ENCODE measurements at regions not wholly inside any gene's neighbourhood (a gene's known extent, or its start where the extent isn't known, plus 50 kb on each side); places are given as distances from the start of the nearest gene placed in this dataset.

- Histone ChIP-seq H3K4me2 (ENCODE audit: extremely low read depth, insufficient read depth, low read length) (no peak overlapping the region), H3K4me3 (replicated peaks in 1 of 4; ENCODE audit: control extremely low read depth in 1 of 4, insufficient read depth in 1 of 4, low read depth in 3 of 4, low read length in 4 of 4) (no peak overlapping the region), H3K4me1 (ENCODE audit: control insufficient read depth, extremely low read depth, insufficient read depth, low read length) (no peaks in the 10 kb centered on the region), H3K79me2 (ENCODE audit: control insufficient read depth, insufficient read depth, low read length) (no peaks in the 10 kb centered on the region), H3K27me3 (ENCODE audit: control insufficient read depth, insufficient read depth, low read length) (no peaks in the 10 kb centered on the region), H2AFZ (ENCODE audit: low read length) (no peak overlapping the region), H3K9me3 (ENCODE audit: control insufficient read depth, insufficient read depth, low read depth, low read length) (no peaks in the 10 kb centered on the region), H3K27ac (ENCODE audit: insufficient read depth, low read length) (no peak overlapping the region), H3K9ac (ENCODE audit: insufficient read depth, low read length) (no peak overlapping the region), H3K36me3 (ENCODE audit: control insufficient read depth, insufficient read depth, low read length) (no peaks in the 10 kb centered on the region), H4K20me1 (ENCODE audit: control insufficient read depth, extremely low read depth, insufficient read depth, low read length) (no peaks in the 10 kb centered on the region)
- DNase-seq (ENCODE audit: low read depth in 2 of 2) = no peak
- TF ChIP-seq CTCF (conservative IDR thresholded peaks at IDR 0.05 in 1 of 2, IDR thresholded peaks at IDR 0.05 in 1 of 2; ENCODE audit: low read depth in 1 of 2, low read length in 2 of 2) (no peak), EZH2 (IDR thresholded peaks at IDR 0.05; ENCODE audit: low read length, missing control alignments) (no peak)
These were observed 139.6 kb upstream of the SGO1 start for GRCh38 chr3:20325563-20325962.

GRCh38 chr3:20324664-20325478 lies 138.9 kb upstream of the SGO1 start:
- no peak overlapping the region for H3K27ac ChIP-seq (ENCODE audit: insufficient read depth, low read length)
- no peak for TF ChIP-seq EZH2 (IDR thresholded peaks at IDR 0.05; ENCODE audit: low read length, missing control alignments)
- no peak for TF ChIP-seq CTCF (conservative IDR thresholded peaks at IDR 0.05 in 1 of 2, IDR thresholded peaks at IDR 0.05 in 1 of 2; ENCODE audit: low read depth in 1 of 2, low read length in 2 of 2)
- no peak overlapping the region for H3K9ac ChIP-seq (ENCODE audit: insufficient read depth, low read length)
- no peaks in the 10 kb centered on the region for H3K4me1 ChIP-seq (ENCODE audit: control insufficient read depth, extremely low read depth, insufficient read depth, low read length)
- H3K79me2 ChIP-seq (ENCODE audit: control insufficient read depth, insufficient read depth, low read length) = no peaks in the 10 kb centered on the region
- H4K20me1 ChIP-seq (ENCODE audit: control insufficient read depth, extremely low read depth, insufficient read depth, low read length) = no peaks in the 10 kb centered on the region
- no peak overlapping the region for H2AFZ ChIP-seq (ENCODE audit: low read length)
- no peak overlapping the region for H3K4me3 ChIP-seq (replicated peaks in 1 of 4; ENCODE audit: control extremely low read depth in 1 of 4, insufficient read depth in 1 of 4, low read depth in 3 of 4, low read length in 4 of 4)
- DNase-seq (ENCODE audit: low read depth in 2 of 2) = peak in 1 of 2 donors; percentile 66
- H3K27me3 ChIP-seq (ENCODE audit: control insufficient read depth, insufficient read depth, low read length) = no peaks in the 10 kb centered on the region
- no peak overlapping the region for H3K4me2 ChIP-seq (ENCODE audit: extremely low read depth, insufficient read depth, low read length)
- H3K36me3 ChIP-seq (ENCODE audit: control insufficient read depth, insufficient read depth, low read length) = no peaks in the 10 kb centered on the region
- H3K9me3 ChIP-seq (ENCODE audit: control insufficient read depth, insufficient read depth, low read depth, low read length) = no peaks in the 10 kb centered on the region

GRCh38 chr3:20323307-20323927 lies 137.4 kb upstream of the SGO1 start:
- H4K20me1 ChIP-seq (ENCODE audit: control insufficient read depth, extremely low read depth, insufficient read depth, low read length) = no peaks in the 10 kb centered on the region
- peak in 1 of 2 donors; percentile 45 for DNase-seq (ENCODE audit: low read depth in 2 of 2)
- TF ChIP-seq EZH2 (IDR thresholded peaks at IDR 0.05; ENCODE audit: low read length, missing control alignments) (no peak), CTCF (conservative IDR thresholded peaks at IDR 0.05 in 1 of 2, IDR thresholded peaks at IDR 0.05 in 1 of 2; ENCODE audit: low read depth in 1 of 2, low read length in 2 of 2) (no peak)
- no peaks in the 10 kb centered on the region for H3K36me3 ChIP-seq (ENCODE audit: control insufficient read depth, insufficient read depth, low read length)
- H3K9me3 ChIP-seq (ENCODE audit: control insufficient read depth, insufficient read depth, low read depth, low read length) = no peaks in the 10 kb centered on the region
- no peak overlapping the region for H3K4me2 ChIP-seq (ENCODE audit: extremely low read depth, insufficient read depth, low read length)
- no peak overlapping the region for H2AFZ ChIP-seq (ENCODE audit: low read length)
- H3K27ac ChIP-seq (ENCODE audit: insufficient read depth, low read length) = no peak overlapping the region
- H3K27me3 ChIP-seq (ENCODE audit: control insufficient read depth, insufficient read depth, low read length) = no peaks in the 10 kb centered on the region
- no peaks in the 10 kb centered on the region for H3K79me2 ChIP-seq (ENCODE audit: control insufficient read depth, insufficient read depth, low read length)
- no peaks in the 10 kb centered on the region for H3K4me1 ChIP-seq (ENCODE audit: control insufficient read depth, extremely low read depth, insufficient read depth, low read length)
- no peak overlapping the region for H3K9ac ChIP-seq (ENCODE audit: insufficient read depth, low read length)
- H3K4me3 ChIP-seq (replicated peaks in 1 of 4; ENCODE audit: control extremely low read depth in 1 of 4, insufficient read depth in 1 of 4, low read depth in 3 of 4, low read length in 4 of 4) = no peak overlapping the region

All from fibroblast of lung (primary cell).